Keratinocyte (primary cell): ENCODE measurements at regions not wholly inside any gene's neighbourhood (a gene's known extent, or its start where the extent isn't known, plus 50 kb on each side); places are given as distances from the start of the nearest gene placed in this dataset.

ENCODE experiments used
- DNase-seq: peaks from one replicate; pipeline ENCODE4 v3.0.0-alpha.2; 2011; ENCODE audit warnings: low read depth, missing footprints, low spot score
- FAIRE-seq: peaks from 2 replicates; lab custom pipeline; 2011; peaks lifted over from hg19 to GRCh38; lab: Jason Lieb, UNC
- H2AFZ ChIP-seq: 2 replicates; pipeline ENCODE4 v1.6.0; 2012; ENCODE audit warnings: low read length, control low read depth, inconsistent platforms; ENCODE audit not compliant: control insufficient read depth
- H3K27ac ChIP-seq: 2 replicates; pipeline ENCODE4 v1.5.1; 2011; ENCODE audit warnings: low read length; ENCODE audit not compliant: control insufficient read depth, insufficient read depth
- H3K27me3 ChIP-seq: 3 replicates; pipeline ENCODE4 v1.6.0; 2011; ENCODE audit warnings: low read length; ENCODE audit not compliant: control insufficient read depth, insufficient read depth; ENCODE audit errors: extremely low read depth
- H3K36me3 ChIP-seq, 2 experiments: 2 replicates in 1 of 2; 3 replicates in 1 of 2; pipeline ENCODE4 v1.5.1; 2011; ENCODE audit warnings: low read length in 2 of 2, mild to moderate bottlenecking in 1 of 2; ENCODE audit not compliant: control insufficient read depth in 2 of 2, insufficient read depth in 2 of 2; ENCODE audit errors: extremely low read depth in 1 of 2
- H3K4me1 ChIP-seq: 3 replicates; pipeline ENCODE4 v1.5.1; 2011; ENCODE audit warnings: low read length; ENCODE audit not compliant: control insufficient read depth, insufficient read depth; ENCODE audit errors: extremely low read depth
- H3K4me2 ChIP-seq: 3 replicates; pipeline ENCODE4 v1.6.0; 2011; ENCODE audit warnings: low read depth, low read length; ENCODE audit not compliant: control insufficient read depth, insufficient read depth; ENCODE audit errors: extremely low read depth
- H3K4me3 ChIP-seq, 3 experiments: fragments of 200-600 bp in 1 of 3; sonication (generic) in 1 of 3; 2 replicates in 2 of 3; 3 replicates in 1 of 3; pipeline ENCODE4 v1.5.1; 2011 to 2016; ENCODE audit warnings: low read length in 3 of 3, mild to moderate bottlenecking in 3 of 3, control low read depth in 2 of 3, inconsistent platforms in 1 of 3, low read depth in 1 of 3, mixed read lengths in 1 of 3, mixed run types in 1 of 3, moderate library complexity in 1 of 3; ENCODE audit not compliant: control insufficient read depth in 2 of 3, insufficient read depth in 2 of 3; ENCODE audit errors: extremely low read depth in 1 of 3
- H3K79me2 ChIP-seq: 2 replicates; pipeline ENCODE4 v1.6.0; 2012; ENCODE audit warnings: low read length; ENCODE audit not compliant: control insufficient read depth, insufficient read depth
- H3K9ac ChIP-seq: 3 replicates; pipeline ENCODE4 v1.6.0; 2011; ENCODE audit warnings: low read length; ENCODE audit not compliant: control insufficient read depth, insufficient read depth; ENCODE audit errors: extremely low read depth
- H3K9me1 ChIP-seq: 3 replicates; pipeline ENCODE4 v1.6.0; 2011; ENCODE audit warnings: low read length; ENCODE audit not compliant: control insufficient read depth, insufficient read depth; ENCODE audit errors: extremely low read depth
- H3K9me3 ChIP-seq: 2 replicates; pipeline ENCODE4 v1.5.1; 2012; ENCODE audit warnings: low read depth, low read length; ENCODE audit not compliant: control insufficient read depth
- H4K20me1 ChIP-seq: 3 replicates; pipeline ENCODE4 v1.6.0; 2011; ENCODE audit warnings: low read length; ENCODE audit not compliant: control insufficient read depth, insufficient read depth; ENCODE audit errors: extremely low read depth
- EZH2 ChIP-seq: IDR thresholded peaks from one replicate; pipeline ENCODE4 v1.6.1; 2012; ENCODE audit warnings: inconsistent platforms, mild to moderate bottlenecking, low read length, moderate library complexity
- dilution Hi-C: fragments of 300-500 bp; cut with MboI; formaldehyde crosslinking; loops from one replicate; pipeline ENCODE4 v1.7.0; 2020; ENCODE audit warnings: low sequenced_read_pairs; ENCODE audit not compliant: extremely low pct_ligation_motif_present
- TF ChIP-seq, protein P1 (sequence below), 3 experiments: IDR thresholded peaks in 1 of 3; conservative IDR thresholded peaks in 1 of 3; optimal IDR thresholded peaks in 1 of 3; 2 replicates in 2 of 3; 3 replicates in 1 of 3; pipeline versions ENCODE3 to v1.5.1; 2011; ENCODE audit warnings: low read length in 3 of 3, mild to moderate bottlenecking in 3 of 3, moderate library complexity in 2 of 3, control low read depth in 1 of 3, inconsistent platforms in 1 of 3; ENCODE audit not compliant: insufficient read depth in 2 of 3; ENCODE audit errors: extremely low read depth in 1 of 3

DNA sequence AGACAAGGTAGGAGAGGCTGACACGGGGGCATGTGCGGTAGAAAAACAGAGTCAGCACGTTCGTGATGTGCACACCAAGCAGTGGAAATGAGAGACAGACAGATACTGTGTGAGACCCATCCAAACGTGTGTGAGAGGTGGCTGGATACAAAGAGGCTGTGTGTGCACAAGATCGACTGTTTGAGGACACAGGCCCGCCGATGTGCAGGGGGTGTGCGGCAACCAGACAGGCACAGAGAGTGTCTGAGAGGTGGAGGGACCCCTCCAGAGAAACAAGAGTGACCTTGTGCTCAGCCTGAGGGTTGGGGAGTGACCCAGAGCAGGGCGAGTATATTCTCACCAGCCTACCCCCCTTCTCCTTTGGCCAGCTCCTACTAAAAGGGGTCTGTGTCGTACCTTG is 97.8 kb upstream of the IPO9 start:
- DNase-seq: no peak

DNA sequence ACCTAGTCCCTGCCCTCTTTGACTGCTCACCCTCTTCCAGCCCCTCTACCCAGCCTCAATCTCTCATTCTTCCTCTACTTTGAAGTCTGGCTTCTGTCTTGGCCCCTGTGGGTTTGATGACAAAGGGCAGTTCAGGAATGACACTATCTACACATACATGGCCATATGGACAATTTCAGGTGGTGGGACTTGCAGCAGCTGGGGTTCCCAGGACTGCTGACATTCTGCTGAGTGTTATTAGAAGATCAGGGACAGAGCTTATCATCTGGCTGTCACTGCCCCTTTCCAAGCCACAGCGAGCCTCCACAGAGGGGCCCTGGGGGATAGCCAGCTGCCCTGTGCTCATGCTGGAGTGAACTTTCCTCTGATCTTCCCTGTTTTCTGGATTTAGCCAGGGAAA is 97.4 kb upstream of the IPO9 start:
- Histone ChIP-seq H3K4me2 (no peak overlapping the region), H3K9me1 (no peaks in the 10 kb centered on the region), H3K27me3 (no peaks in the 10 kb centered on the region), H3K4me3 (no peak overlapping the region), H4K20me1 (no peaks in the 10 kb centered on the region), H3K9ac (no peak overlapping the region), H3K27ac (no peak overlapping the region), H3K36me3 (no peaks in the 10 kb centered on the region), H3K79me2 (no peaks in the 10 kb centered on the region), H2AFZ (no peak overlapping the region), H3K9me3 (no peaks in the 10 kb centered on the region), H3K4me1 (peaks cover 3% of the 10 kb centered on the region)
- FAIRE-seq (no peak), DNase-seq (no peak)
- dilution Hi-C loops: no loop called here
- TF ChIP-seq, protein P1, sequence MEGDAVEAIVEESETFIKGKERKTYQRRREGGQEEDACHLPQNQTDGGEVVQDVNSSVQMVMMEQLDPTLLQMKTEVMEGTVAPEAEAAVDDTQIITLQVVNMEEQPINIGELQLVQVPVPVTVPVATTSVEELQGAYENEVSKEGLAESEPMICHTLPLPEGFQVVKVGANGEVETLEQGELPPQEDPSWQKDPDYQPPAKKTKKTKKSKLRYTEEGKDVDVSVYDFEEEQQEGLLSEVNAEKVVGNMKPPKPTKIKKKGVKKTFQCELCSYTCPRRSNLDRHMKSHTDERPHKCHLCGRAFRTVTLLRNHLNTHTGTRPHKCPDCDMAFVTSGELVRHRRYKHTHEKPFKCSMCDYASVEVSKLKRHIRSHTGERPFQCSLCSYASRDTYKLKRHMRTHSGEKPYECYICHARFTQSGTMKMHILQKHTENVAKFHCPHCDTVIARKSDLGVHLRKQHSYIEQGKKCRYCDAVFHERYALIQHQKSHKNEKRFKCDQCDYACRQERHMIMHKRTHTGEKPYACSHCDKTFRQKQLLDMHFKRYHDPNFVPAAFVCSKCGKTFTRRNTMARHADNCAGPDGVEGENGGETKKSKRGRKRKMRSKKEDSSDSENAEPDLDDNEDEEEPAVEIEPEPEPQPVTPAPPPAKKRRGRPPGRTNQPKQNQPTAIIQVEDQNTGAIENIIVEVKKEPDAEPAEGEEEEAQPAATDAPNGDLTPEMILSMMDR (optimal IDR thresholded peaks at IDR 0.05 in 1 of 3, IDR thresholded peaks at IDR 0.05 in 1 of 3, conservative IDR thresholded peaks at IDR 0.05 in 1 of 3; ENCODE audit: extremely low read depth in 1 of 3, insufficient read depth in 2 of 3, low read length in 3 of 3): no peak
- TF ChIP-seq EZH2: no peak

More for the DNA sequence above, 97.8 kb upstream of the IPO9 start:
- Histone ChIP-seq H3K36me3 (no peaks in the 10 kb centered on the region), H3K4me2 (no peak overlapping the region), H3K27ac (no peak overlapping the region), H3K4me3 (no peak overlapping the region), H3K27me3 (no peaks in the 10 kb centered on the region), H3K4me1 (no peaks in the 10 kb centered on the region), H3K9me1 (no peaks in the 10 kb centered on the region), H3K9ac (no peak overlapping the region), H3K9me3 (no peaks in the 10 kb centered on the region), H3K79me2 (no peaks in the 10 kb centered on the region), H2AFZ (no peak overlapping the region), H4K20me1 (no peaks in the 10 kb centered on the region)
- TF ChIP-seq, protein P1 (optimal IDR thresholded peaks at IDR 0.05 in 1 of 3, IDR thresholded peaks at IDR 0.05 in 1 of 3, conservative IDR thresholded peaks at IDR 0.05 in 1 of 3; ENCODE audit: extremely low read depth in 1 of 3, insufficient read depth in 2 of 3, low read length in 3 of 3): no peak
- TF ChIP-seq EZH2: no peak
- dilution Hi-C loops: no loop called here
- FAIRE-seq: no peak
